ENCODE measurements at regions not wholly inside any gene's neighbourhood (a gene's known extent, or its start where the extent isn't known, plus 50 kb on each side); places are given as distances from the start of the nearest gene placed in this dataset.

- TF ChIP-seq CTCF (IDR thresholded peaks at IDR 0.05) (no peak), POLR2A (IDR thresholded peaks at IDR 0.05) (no peak)
Measured at GRCh38 chr1:56171670-56172069, 407.7 kb downstream of the PLPP3 start.
